Fibroblast of skin of right quadriceps (primary cell): ENCODE measurements at regions not wholly inside any gene's neighbourhood (a gene's known extent, or its start where the extent isn't known, plus 50 kb on each side); places are given as distances from the start of the nearest gene placed in this dataset.
"Not testable (repeated sequence)": the region's sequence is repeated elsewhere in the genome, so short reads cannot be mapped to it uniquely, and the experiment has no call there.

Source experiments
- DNase-seq: peaks from one replicate; pipeline ENCODE4 v3.0.0-alpha.2; 2013

DNA sequence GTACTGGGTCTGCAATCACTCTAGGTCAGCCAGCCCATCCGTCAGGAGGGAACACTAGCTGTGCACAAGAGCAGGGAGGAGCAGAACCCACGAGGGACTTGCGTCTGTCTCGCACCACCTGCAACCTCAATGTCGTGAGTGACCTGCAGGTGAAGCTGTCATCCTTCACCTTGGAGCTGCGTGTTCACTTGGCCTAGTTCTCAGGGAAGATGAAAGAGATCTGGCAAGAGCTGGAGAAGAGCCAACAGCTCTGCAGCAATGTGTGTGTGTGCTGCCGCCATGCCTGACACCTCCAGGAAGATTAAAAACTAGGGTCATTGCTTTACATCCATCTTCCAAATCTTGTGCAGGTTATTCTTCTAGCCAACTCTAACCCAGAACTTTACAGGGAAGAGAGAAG is 117.6 kb upstream of the MRI1 start:
- no peak for DNase-seq

DNA sequence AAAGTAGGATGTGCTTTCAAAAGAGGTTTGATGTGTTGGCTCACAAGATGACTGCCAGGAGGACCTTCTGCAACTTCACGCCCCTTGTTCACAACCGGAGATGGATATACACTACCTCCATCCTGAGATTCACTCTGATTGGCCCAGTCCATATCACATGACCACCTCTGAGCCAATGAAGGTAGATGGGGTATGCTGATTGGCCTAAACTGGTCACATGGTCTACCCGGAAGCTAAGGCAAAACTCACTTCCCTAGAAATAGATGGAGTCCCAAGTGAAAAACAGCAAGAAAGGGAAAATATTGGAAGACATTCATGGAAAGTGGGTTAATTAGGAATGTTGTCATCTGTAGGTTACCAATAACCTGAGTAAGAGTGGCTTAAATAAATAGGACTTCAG is 119.7 kb upstream of the MRI1 start:
- DNase-seq = no peak

DNA sequence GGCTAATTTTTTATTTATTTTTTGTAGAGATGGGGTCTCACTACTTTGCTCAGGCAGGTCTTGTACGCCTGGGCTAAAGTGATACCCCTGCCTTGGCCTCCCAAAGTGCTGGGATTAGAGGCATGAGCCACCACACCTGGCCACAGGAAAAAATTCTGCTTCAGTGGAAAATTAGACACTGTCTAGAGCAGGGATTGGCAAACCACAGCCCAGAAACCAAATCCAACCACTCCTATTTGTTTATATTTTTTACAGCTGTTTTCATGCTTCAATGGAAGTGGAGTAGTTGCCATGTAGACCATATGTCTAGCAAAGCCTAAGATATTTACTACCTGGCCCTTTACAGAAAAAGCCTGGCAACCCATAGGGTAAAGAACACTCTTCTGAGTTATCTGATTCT is 123.7 kb upstream of the MRI1 start:
- no peak for DNase-seq

DNA sequence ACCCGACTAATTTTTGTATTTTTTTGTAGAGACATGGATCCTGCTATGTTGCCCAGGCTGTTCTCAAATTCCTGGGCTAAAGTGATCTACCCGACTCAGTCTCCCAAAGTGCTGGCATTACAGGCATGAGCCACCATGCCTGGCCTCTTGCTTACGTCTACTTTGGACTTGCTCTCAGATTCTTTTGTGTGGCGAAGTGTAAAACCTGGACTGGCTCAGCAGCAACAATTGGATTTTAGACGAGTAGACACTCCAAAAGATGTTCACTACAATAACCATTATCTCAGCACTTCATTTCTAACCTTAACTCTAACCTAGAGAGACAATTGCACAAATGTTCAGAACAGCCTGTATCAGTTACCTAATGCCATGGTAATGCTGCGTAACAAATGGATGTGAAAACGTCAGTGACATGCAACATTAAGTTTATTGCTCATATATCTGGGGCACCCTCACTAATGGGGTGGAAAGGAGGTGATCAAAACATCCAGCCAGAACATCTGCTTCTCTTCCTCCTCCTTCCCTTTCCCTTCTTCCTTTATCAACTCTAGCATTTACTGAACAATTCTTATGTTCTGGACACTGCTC is 124.9 kb upstream of the MRI1 start:
- DNase-seq = no peak

DNA sequence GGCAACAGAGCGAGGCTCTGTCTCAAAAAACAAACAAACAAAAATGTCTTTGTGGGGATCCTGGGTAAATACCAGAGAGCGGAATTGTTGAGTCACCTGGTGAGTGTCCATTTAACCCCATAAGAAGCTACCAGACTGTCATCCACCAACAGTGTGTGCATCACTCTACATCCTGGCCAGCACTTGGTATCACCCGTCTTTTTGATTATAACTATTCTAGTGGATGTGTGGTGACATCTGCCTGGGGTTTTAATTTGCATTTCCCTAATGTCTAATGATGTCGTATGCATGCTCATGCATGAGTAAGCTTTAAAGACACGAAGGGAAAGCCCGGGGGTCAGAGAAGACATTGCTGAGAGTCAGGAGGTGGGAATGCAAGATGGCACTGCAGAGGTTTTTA is 126.7 kb upstream of the MRI1 start:
- DNase-seq = peak; percentile 60

DNA sequence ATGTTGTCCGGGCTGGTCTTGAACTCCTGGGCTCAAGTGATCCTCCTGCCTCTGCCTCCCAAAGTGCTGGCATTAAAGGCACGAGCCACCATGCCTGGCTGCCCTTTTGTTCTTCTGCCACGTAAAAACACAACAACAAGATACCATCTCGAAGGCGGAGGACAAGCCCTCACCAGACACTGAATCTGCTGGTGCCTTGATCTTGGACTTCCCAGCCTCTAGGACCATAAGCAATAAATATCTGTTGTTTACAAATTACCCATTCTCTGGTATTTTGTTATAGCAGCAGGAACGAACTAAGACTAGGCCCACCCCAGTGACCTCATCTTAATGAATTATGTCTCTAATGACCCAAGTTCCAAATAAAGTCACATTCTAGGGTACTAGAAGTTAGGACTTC is 128.4 kb upstream of the CACNA1A start:
- DNase-seq = no peak

DNA sequence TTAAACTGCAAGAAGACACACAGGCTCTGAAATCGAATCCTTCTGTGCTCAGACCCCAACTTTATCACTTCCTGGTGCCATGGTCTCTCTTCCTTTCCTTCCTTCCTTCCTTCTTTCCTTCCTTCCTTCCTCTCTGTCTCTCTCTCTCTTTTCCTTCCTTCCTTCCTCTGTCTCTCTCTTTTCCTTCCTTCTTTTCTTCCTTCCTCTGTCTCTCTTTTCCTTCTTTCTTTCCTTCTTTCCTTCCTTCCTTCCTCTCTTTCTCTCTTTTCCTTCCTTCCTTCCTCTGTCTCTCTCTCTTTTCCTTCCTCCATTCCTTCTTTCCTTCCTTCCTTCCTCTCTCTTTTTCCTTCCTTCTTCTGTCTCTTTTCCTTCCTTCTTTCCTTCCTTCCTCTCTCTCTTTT is 127.2 kb upstream of the CACNA1A start:
- DNase-seq = no peak

DNA sequence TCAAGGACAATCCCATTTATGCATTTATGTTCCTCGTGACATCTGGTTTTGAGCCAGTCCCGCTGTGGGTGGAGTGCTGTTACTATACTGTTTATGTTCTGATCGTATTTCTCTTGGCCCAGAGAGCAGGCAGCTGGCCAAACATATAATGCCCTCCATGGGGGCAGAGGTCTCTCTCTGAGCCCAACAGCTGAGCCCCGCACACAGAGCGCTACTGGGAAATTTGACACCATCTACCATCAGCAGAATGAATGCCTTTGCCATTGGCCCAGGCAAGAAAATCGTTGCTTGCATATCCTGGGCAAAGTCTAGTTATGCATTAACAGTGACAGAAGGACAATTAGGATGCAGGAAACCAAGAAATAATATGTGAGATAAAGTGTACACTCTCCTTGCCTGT is 126.8 kb upstream of the CACNA1A start:
- DNase-seq = peak; percentile 50

DNA sequence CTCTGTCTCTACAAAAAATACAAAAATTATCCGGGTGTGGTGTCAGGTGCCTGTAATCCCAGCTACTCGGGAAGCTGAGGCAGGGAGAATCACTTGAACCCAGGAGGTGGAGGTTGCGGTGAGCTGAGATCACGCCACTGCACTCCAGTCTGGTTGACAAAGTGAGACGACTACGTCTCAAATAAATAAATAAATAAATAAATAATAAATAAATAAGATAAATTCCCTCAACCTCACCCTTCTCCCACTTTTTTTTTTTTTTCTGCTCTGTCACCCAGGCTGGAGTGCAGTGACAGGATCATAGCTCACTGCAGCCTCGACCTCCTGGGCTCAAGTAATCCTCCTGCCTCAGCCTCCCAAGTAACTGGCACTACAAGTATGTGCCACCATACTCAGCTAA is 125.9 kb upstream of the CACNA1A start:
- not testable (repeated sequence) for DNase-seq

DNA sequence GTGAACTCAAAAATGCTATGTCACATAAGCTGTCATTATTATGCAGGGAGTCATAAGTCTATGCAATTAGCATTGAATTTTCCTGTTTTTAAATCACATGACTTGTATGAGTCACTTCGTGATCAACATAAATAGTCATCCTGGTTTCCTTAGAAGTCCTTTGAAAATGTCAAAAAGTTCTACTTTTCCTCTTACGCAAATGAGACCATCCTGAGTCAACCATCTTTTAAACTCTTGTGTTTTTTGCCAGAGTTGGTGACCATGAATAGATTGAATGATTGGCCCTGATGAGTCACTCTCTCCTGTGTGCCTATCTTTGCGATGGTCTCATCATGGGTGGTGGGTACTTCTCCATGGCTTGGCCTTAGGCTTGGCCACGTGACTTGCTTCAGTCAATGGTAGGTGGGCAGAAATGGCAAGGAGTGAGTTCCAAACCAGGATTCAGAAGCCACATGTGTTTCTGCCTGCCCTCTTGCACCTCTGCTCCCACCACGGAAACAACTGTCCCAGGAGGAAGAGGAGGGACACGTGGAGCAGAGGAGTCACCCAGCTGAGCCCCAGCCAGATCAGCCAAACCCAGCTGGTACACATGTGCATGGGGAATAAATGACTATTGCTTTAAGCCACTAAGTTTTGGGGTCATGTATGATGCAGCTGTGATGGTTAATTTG is 123.5 kb upstream of the CACNA1A start:
- peak; percentile 80 for DNase-seq

DNA sequence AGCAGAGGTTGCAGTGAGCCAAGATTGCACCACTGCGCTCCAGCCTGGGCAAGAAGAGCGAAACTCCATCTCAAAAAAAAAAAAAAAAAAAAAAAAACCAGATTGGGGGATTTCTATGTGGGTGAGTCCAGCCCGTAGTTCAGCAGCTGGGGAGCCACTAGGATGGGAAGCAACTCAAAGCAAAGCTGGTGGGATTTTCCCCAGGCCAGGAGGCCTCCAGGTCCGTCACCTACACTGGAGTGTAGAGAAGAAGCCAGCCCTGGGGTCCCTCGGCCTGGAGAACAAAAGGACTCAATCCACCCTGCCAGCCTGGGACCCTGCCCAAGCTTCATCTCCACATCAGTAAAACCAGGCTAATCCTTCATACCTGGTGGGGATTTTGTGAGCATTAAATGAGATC is 121.3 kb upstream of the CACNA1A start:
- DNase-seq = no peak

DNA sequence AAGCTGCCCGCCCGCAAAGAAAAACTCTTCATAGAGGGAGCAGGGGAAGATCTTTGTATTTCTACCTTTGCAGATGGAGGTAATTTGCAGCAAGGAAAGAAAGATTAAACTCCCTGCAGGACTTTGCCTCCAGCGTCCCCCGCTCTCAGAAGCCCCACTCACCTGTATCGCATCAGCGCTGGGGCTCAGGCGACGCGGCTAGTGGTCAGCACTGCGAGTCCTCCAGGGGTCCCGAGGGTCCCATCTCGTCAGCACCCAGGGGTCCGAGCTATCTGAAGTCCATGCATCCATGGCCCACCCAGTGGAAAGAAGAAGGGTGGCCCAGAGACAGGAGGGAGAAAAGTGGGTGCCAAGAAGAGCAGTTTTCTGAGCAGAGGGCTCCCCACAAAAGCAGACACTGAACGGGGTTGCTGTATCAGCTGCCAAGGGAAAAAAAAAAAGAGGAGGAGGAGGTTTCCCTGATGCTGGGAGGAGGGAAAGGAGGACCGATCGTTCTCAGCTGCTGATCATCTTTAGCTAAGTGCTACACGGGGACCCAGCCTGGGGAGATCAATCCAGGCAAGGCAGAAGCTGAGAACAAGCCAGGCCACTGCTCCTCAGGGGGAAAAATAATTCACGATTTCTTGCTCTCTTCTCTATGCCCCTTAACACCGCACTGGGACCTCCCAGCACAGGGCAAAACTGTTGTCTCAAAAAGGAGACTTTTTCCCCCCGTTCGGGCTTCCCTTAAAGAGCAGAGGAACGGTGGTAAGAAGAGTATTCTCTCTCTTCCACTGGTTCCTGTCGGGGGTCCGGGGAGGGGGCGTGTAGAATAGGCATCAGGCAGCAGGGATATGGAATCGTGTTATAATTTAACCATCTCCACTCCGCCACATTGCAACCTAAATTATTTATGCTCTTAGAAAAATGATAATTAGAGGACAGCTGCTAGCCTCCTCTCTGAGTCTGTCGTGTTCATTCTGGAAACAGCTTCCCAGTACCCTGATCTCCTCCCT is 117.7 kb upstream of the CACNA1A start:
- DNase-seq = no peak

DNA sequence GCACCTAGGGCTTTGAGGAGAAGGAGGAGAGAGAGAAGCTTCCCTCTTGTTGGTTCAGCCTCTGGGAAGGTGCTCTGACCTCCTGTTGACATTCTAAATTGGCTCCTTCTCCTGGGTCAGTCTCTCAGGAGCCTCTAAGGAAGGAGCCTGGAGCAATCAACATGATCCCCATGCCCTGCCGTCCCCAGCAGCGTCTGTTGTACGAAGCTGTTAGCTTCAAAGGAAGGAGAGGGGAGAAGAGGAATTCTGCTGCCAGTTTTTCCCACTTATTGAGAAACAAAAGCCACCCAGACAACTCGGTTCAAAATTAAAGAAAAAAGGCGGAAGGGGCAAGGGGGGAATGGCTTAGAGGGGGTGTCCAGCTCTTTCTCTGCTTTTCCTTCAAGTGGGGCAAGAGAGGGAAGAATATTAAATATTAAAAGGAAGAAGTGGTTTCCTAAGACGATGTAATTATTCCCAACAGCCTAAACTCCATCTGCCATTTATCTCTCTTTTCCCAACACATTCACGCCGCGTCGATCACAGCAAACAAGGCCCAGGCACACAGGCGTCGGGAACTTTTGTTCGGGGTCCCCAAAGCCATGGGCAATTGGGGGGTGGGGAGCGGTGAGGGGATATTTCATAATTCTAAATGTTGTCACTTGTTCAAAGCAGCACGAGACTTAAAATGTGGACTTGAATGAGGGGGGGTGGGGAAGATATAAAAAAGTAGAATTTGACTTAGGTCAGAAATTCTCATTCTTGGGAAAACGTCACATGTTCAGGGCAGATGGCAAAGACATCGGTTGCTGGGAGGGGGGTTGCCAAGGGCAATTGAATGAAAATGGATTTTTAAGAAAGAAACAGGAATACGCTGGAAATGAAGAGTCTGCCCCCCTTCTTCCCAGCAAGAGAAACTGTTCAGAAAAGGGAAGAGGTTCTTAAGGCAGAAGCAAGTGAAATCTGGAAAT is 116.8 kb upstream of the CACNA1A start:
- DNase-seq = no peak

DNA sequence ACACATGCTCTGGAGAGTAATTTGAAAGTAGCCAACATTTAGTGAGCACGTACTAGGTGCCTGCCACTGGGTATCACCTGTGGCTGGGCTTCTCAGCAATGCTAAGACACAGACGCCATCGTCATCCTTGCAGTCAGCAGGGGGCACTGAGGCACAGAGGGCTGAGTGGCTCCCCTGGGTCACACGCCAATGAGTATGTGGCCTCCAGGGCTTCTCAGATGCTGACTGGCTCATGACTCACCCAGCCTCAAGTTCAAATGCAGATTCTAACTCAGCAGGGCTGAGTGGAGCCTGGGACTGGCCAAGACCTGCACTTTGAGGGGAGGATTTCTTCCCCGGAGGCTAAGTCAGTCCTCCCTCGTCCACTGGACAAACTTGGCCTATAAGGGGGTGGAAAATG is 115.1 kb upstream of the CACNA1A start:
- peak; percentile 87 for DNase-seq

DNA sequence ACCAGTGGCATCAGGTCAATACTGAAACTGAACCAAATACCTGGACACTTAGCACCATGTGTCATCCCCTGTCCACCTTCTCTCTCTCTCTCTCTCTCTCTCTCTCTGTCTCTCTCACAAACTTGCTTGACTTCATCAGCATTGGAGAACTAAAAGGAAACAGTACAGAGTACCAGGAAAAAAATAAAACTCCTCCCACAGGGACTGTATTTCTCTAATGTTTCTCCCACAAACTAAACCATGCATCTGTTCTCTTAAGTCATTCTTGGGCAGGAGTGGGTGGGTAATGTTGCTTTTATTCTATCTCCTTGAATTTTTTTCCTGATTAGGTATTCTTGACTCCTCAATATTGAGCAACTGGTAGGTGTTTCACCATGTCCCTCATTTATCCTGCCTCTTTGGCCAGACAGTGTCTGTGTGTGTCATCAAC is 112.9 kb upstream of the CACNA1A start:
- peak; percentile 38 for DNase-seq

DNA sequence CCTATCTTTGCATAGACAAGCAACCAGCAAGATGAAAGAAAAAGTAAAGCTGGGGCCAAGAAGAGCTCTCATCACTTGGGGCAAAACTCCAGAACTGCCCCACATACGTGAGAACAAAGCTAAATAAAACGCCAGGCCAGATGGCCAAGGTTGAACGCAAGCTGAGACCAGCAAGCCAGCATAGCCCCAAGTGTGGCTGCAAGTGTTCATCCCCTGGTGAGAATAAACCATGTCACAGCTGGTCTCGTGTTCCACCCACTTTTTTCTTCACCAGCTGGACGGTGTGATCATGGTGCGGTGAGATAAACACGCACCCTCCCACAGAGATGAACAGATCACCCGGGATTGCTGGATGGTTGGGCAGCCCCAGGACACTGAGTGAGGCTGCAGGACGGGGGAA is 109.6 kb upstream of the CACNA1A start:
- DNase-seq = no peak

DNA sequence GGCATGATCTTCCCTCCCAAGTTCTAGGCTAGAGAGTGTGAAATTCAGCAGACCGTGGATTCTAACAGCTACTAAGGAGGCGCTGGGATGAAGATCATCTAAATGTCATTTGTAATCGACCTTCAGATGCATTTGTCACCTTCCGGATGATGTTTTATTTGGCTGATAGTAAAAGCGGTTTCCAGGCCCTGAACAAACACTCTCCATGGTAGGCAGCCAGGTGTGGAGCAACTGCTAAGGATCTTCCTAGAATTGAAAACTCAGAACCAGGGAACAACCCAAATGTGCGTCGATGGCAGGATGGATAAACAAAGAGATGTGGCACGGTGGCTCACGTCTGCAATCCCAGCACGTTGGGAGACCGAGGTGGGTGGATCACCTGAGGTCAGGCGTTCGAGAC is 107.2 kb upstream of the CACNA1A start:
- DNase-seq = no peak

DNA sequence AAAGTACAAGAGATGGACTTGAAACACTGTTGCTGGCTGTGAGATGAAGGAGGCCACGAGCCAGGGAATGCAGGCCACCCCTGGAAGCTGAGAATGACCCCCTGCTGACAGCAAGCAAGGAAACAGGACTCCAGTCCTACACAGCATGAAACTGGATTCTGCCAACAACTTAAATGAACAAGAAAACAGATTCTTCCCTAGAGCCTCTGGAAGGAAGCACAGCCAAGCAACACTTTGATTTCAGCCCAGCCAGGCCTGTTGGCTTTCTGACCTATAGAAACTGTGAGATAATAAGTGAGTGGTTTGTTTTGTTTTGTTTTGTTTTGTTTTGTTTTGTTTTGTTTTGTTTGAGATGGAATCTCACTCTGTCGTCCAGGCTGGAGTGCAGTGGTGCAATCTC is 105.3 kb upstream of the CACNA1A start:
- DNase-seq = no peak

DNA sequence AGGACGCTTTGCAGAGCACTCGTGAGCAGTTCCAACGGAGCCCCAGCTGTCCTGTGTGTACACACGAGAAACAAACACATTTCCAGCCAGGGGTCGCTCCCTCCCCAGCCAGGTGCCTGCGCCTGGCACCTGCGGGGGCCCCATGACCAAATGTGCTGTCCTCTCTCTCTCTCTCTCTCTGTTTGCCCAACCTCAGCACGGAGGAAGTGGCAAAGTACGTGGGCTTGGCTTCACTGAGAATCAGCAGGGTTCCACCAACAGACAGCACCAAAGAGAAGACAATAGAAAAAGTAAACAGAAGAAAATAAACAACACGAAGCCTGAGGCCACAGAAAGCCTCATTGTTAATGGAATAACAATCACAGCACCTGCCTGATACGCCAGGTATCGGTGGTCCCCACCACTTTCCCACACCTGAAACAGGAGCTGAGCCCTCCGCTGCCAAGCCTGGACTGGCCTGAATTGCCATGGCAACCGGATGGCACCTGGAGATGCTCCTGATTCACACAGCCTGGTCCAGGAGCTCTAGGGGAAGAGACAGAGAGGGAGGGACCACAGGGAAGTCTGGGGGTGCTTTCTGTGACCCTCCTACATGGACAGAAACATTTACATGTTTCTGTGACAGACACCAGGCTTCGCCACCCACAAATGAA is 103.9 kb upstream of the CACNA1A start:
- DNase-seq = no peak

DNA sequence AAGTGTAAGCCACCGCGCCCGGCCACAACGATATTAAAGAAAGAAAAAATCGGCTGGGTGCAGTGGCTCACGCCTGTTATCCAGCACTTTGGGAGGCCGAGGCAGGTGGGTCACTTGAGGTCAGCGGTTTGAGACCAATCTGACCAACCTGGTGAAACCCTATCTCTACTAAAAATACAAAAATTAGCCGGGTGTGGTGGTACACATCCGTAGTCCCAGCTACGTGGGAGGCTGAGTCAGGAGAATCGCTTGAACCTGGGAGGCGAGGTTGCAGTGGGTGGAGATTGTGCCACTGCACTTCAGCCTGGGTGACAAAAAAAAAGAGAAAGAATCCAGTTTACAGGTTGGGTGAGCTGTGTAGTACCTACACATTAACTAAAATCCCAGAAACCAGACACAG is 99.9 kb upstream of the CACNA1A start:
- DNase-seq = no peak

DNA sequence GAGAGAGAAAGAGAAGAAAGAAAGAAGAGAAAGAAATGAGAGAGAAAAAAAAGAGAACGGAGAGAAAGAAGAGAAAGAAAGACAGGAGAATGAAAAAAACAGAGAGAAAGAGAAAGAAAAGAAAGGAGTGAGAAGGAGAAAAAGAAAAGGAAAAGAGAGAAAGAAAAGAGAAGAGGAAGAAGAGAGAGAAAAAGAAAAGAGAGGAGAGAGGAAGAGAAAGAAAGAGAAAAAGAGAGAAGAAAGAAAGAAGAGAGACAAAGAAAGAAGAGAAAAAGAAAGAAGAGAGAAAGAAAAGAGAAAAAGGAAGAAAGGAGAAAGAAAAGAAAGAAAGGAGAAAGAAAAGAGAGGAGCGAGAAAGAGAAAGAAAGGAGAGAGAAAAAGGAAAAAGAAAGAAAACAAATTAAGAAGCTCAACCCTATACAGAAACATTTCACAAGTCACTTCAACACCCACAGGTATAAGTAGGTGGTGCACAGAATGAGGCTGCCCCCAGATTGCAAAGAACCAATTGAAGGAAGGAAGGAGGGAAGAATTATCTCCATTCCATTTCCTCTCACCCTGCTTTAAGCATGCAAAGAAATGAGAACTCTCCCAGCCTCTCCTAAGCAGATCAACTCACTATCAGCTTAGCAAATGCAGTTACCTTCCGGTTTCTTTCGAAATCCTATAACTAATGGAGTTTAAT is 98.8 kb upstream of the CACNA1A start:
- no peak for DNase-seq

DNA sequence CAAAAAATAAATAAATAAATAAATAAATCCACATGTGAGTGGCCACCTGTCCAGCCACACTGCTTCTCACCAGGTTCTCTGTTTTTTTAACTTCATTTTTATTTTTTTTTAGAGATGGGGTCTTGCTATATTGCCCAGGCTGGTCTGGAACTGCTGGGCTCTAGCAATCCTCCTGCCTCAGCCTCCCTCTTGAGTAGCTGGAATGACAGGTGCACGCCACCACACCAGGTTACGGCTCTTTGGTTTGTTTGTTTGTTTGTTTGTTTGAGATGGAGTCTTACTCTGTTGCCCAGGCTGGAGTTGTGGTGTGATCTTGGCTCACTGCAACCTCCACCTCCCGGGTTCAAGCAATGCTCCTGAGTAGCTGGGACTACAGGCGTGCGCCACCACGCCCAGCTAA is 94.5 kb upstream of the CACNA1A start:
- no peak for DNase-seq
